CD4-positive, alpha-beta T cell (primary cell): ENCODE measurements at regions not wholly inside any gene's neighbourhood (a gene's known extent, or its start where the extent isn't known, plus 50 kb on each side); places are given as distances from the start of the nearest gene placed in this dataset.

ENCODE experiments used
- ATAC-seq: fragments of 200-7000 bp; cut with Tn5 transposase; one replicate; pipeline ENCODE4 v1.10.0; 2022; ENCODE audit warnings: mild to moderate bottlenecking; ENCODE audit not compliant: poor library complexity
- CTCF ChIA-PET: fragments of 350-600 bp; sonication (Branson Sonifier 250); formaldehyde crosslinking; loops from one replicate; lab custom pipeline; 2021; ENCODE audit warnings: antibody characterized with exemption, inconsistent platforms; lab: Charles Lee
- POLR2A ChIA-PET: fragments of 350-600 bp; sonication (Branson Sonifier 250); formaldehyde crosslinking; loops from one replicate; lab custom pipeline; 2021; ENCODE audit warnings: antibody characterized with exemption, inconsistent platforms; lab: Charles Lee
- DNase-seq, 14 experiments: peaks; one replicate each; pipeline ENCODE4 v3.0.0-alpha.2; 2013 to 2020; ENCODE audit warnings: mixed read lengths in 2 of 14
- H3K27ac ChIP-seq, 2 donors: one replicate each; pipeline versions ENCODE4 v1.5.1 to v1.7.0; 2013; ENCODE audit warnings: low read length in 2 of 2, low read depth in 1 of 2, mild to moderate bottlenecking in 1 of 2
- H3K27me3 ChIP-seq, 2 experiments: 1 replicate in 1 of 2; 2 replicates in 1 of 2; pipeline versions ENCODE4 v1.6.1 to v1.7.0; 2013; ENCODE audit warnings: low read length in 2 of 2, control low read depth in 1 of 2, mild to moderate bottlenecking in 1 of 2, moderate library complexity in 1 of 2; ENCODE audit not compliant: insufficient read depth in 2 of 2, control insufficient read depth in 1 of 2
- H3K36me3 ChIP-seq: one replicate; pipeline ENCODE4 v1.6.1; 2013; ENCODE audit warnings: low read length, control low read depth; ENCODE audit not compliant: insufficient read depth
- H3K4me1 ChIP-seq: one replicate; pipeline ENCODE4 v1.6.1; 2013; ENCODE audit warnings: low read length, control low read depth; ENCODE audit not compliant: insufficient read depth
- H3K4me3 ChIP-seq: one replicate; pipeline ENCODE4 v1.5.1; 2013; ENCODE audit warnings: mild to moderate bottlenecking, low read length, moderate library complexity
- H3K9me3 ChIP-seq, 2 experiments: 1 replicate in 1 of 2; 2 replicates in 1 of 2; pipeline versions ENCODE4 v1.6.1 to v1.7.0; 2013; ENCODE audit warnings: low read length in 2 of 2, mild to moderate bottlenecking in 2 of 2, control low read depth in 1 of 2, moderate library complexity in 1 of 2; ENCODE audit not compliant: control insufficient read depth in 1 of 2, insufficient read depth in 1 of 2
- H3K27ac Mint-ChIP-seq: one replicate; pipeline ENCODE4 v1.8.0; 2020; ENCODE audit warnings: mixed read lengths
- H3K27me3 Mint-ChIP-seq: one replicate; pipeline ENCODE4 v1.8.0; 2021; ENCODE audit warnings: mixed read lengths
- H3K36me3 Mint-ChIP-seq: one replicate; pipeline ENCODE4 v1.8.0; 2021; ENCODE audit warnings: low read depth, mixed read lengths
- H3K4me1 Mint-ChIP-seq: one replicate; pipeline ENCODE4 v1.8.0; 2021; ENCODE audit warnings: low read depth, mixed read lengths
- H3K4me3 Mint-ChIP-seq: one replicate; pipeline ENCODE4 v1.8.0; 2020; ENCODE audit warnings: mild to moderate bottlenecking, mixed read lengths
- H3K9me3 Mint-ChIP-seq: one replicate; pipeline ENCODE4 v1.8.0; 2020; ENCODE audit warnings: mixed read lengths
- CTCF ChIP-seq: fragments of 200-600 bp; IDR thresholded peaks from one replicate; pipeline ENCODE4 v1.8.0; 2022; ENCODE audit warnings: antibody characterized with exemption, mild to moderate bottlenecking
- intact Hi-C, 2 experiments: fragments of 100-400 bp; cut with DNase I in 1 of 2; cut with micrococcal nuclease in 1 of 2; formaldehyde crosslinking; loops; one replicate each; pipeline versions ENCODE4 v1.15.1 to v1.9.0; 2023 to 2025; cut with DNase I, micrococcal nuclease

GRCh38 chr12:29944269-29945000 is 160.7 kb upstream of the TMTC1 start:
- Mint-ChIP-seq H3K4me1 (no peaks in the 10 kb centered on the region), H3K9me3 (peaks cover 5% of the 10 kb centered on the region), H3K27ac (no peak overlapping the region), H3K36me3 (no peaks in the 10 kb centered on the region), H3K4me3 (no peak overlapping the region), H3K27me3 (no peaks in the 10 kb centered on the region)
- no peak for DNase-seq
- intact Hi-C loops: no loop called here
- ATAC-seq: no peak
- no peak overlapping the region for H3K4me3 ChIP-seq
- no peak overlapping the region for H3K27ac ChIP-seq
- CTCF ChIA-PET: no interaction called here
- H3K36me3 ChIP-seq: no peaks in the 10 kb centered on the region
- POLR2A ChIA-PET: no interaction called here
- H3K27me3 ChIP-seq: no peaks in the 10 kb centered on the region
- no peaks in the 10 kb centered on the region for H3K4me1 ChIP-seq
- H3K9me3 ChIP-seq: peaks cover 0 to 4% of the 10 kb centered on the region in 2 experiments
- no peak for TF ChIP-seq CTCF

GRCh38 chr12:29943683-29944082 is 159.9 kb upstream of the TMTC1 start:
- no peak overlapping the region for H3K4me3 Mint-ChIP-seq
- Histone ChIP-seq H3K4me1 (no peaks in the 10 kb centered on the region), H3K36me3 (no peaks in the 10 kb centered on the region), H3K9me3 (peaks cover 0 to 4% of the 10 kb centered on the region in 2 experiments), H3K27ac (no peak overlapping the region), H3K27me3 (no peaks in the 10 kb centered on the region), H3K4me3 (no peak overlapping the region)
- H3K9me3 Mint-ChIP-seq: peaks cover 5% of the 10 kb centered on the region
- no peak for ATAC-seq
- POLR2A ChIA-PET: no interaction called here
- H3K27ac Mint-ChIP-seq: no peak overlapping the region
- DNase-seq: no peak
- no peaks in the 10 kb centered on the region for H3K4me1 Mint-ChIP-seq
- no peak for TF ChIP-seq CTCF
- no peaks in the 10 kb centered on the region for H3K36me3 Mint-ChIP-seq
- CTCF ChIA-PET: no interaction called here
- no peaks in the 10 kb centered on the region for H3K27me3 Mint-ChIP-seq
- intact Hi-C loops: no loop called here

- intact Hi-C loops: no loop called here
- POLR2A ChIA-PET: no interaction called here
- Histone ChIP-seq H3K27ac (no peak overlapping the region), H3K9me3 (peaks cover 0 to 4% of the 10 kb centered on the region in 2 experiments), H3K4me1 (no peaks in the 10 kb centered on the region), H3K36me3 (no peaks in the 10 kb centered on the region), H3K4me3 (no peak overlapping the region), H3K27me3 (no peaks in the 10 kb centered on the region)
- Mint-ChIP-seq H3K27ac (no peak overlapping the region), H3K4me1 (no peaks in the 10 kb centered on the region), H3K27me3 (no peaks in the 10 kb centered on the region), H3K36me3 (no peaks in the 10 kb centered on the region), H3K9me3 (peaks cover 5% of the 10 kb centered on the region), H3K4me3 (no peak overlapping the region)
- DNase-seq (no peak), ATAC-seq (no peak)
- CTCF ChIA-PET: no interaction called here
- TF ChIP-seq CTCF: no peak
These were observed 157.1 kb upstream of the TMTC1 start for GRCh38 chr12:29940811-29941210.
